Progenitor cell of endocrine pancreas (in vitro differentiated cells): ENCODE measurements at regions not wholly inside any gene's neighbourhood (a gene's known extent, or its start where the extent isn't known, plus 50 kb on each side); places are given as distances from the start of the nearest gene placed in this dataset.

Experiments used
- DNase-seq: peaks from one replicate; pipeline ENCODE4 v3.0.0; 2021; ENCODE audit warnings: low spot score; ENCODE audit not compliant: unreplicated experiment
- H3K27ac Mint-ChIP-seq: 2 replicates; pipeline ENCODE4 v1.8.0; 2021; ENCODE audit warnings: mild to moderate bottlenecking, moderate library complexity, mixed read lengths
- H3K27me3 Mint-ChIP-seq: 2 replicates; pipeline ENCODE4 v1.8.0; 2021; ENCODE audit warnings: mixed read lengths
- H3K36me3 Mint-ChIP-seq: 2 replicates; pipeline ENCODE4 v1.8.0; 2022; ENCODE audit warnings: mixed read lengths; ENCODE audit not compliant: insufficient read depth
- H3K4me1 Mint-ChIP-seq: 2 replicates; pipeline ENCODE4 v1.8.0; 2021; ENCODE audit warnings: low read depth, mixed read lengths
- H3K4me3 Mint-ChIP-seq: 2 replicates; pipeline ENCODE4 v1.8.0; 2021; ENCODE audit warnings: low read depth, mild to moderate bottlenecking, moderate library complexity, mixed read lengths
- H3K9me3 Mint-ChIP-seq: 2 replicates; pipeline ENCODE4 v1.8.0; 2021; ENCODE audit warnings: low read depth, mixed read lengths
- TF ChIP-seq, protein P1 (sequence below): fragments of 200-600 bp; sonication (generic); IDR thresholded peaks from one replicate; pipeline ENCODE4 v1.5.0; 2021; ENCODE audit warnings: antibody characterized with exemption, mild to moderate bottlenecking; ENCODE audit not compliant: unreplicated experiment

DNA sequence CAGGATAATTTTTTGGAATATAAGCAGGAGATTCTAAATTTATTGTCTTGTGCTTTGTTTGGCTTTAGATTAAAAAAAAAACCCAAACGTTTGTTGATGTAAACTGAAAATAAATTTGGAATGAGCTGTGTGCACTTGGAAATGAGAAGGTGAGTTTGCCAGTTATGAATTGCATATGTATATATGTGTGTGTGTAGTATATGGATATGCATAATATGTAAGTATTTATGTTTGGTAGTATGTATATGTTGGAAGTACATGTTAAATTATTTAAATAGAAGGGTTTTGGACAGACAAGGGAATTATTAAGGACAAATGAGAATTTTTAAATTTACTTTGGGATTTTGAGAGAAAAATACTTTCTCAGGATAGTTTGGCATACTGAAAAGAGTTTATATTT is 265.8 kb upstream of the CNTN3 start:
- H3K4me3 Mint-ChIP-seq: no peak overlapping the region
- no peaks in the 10 kb centered on the region for H3K27me3 Mint-ChIP-seq
- no peak overlapping the region for H3K27ac Mint-ChIP-seq
- H3K9me3 Mint-ChIP-seq: no peaks in the 10 kb centered on the region
- TF ChIP-seq, protein P1, sequence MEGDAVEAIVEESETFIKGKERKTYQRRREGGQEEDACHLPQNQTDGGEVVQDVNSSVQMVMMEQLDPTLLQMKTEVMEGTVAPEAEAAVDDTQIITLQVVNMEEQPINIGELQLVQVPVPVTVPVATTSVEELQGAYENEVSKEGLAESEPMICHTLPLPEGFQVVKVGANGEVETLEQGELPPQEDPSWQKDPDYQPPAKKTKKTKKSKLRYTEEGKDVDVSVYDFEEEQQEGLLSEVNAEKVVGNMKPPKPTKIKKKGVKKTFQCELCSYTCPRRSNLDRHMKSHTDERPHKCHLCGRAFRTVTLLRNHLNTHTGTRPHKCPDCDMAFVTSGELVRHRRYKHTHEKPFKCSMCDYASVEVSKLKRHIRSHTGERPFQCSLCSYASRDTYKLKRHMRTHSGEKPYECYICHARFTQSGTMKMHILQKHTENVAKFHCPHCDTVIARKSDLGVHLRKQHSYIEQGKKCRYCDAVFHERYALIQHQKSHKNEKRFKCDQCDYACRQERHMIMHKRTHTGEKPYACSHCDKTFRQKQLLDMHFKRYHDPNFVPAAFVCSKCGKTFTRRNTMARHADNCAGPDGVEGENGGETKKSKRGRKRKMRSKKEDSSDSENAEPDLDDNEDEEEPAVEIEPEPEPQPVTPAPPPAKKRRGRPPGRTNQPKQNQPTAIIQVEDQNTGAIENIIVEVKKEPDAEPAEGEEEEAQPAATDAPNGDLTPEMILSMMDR: no peak
- no peak for DNase-seq
- H3K36me3 Mint-ChIP-seq: no peaks in the 10 kb centered on the region
- H3K4me1 Mint-ChIP-seq: no peaks in the 10 kb centered on the region

DNA sequence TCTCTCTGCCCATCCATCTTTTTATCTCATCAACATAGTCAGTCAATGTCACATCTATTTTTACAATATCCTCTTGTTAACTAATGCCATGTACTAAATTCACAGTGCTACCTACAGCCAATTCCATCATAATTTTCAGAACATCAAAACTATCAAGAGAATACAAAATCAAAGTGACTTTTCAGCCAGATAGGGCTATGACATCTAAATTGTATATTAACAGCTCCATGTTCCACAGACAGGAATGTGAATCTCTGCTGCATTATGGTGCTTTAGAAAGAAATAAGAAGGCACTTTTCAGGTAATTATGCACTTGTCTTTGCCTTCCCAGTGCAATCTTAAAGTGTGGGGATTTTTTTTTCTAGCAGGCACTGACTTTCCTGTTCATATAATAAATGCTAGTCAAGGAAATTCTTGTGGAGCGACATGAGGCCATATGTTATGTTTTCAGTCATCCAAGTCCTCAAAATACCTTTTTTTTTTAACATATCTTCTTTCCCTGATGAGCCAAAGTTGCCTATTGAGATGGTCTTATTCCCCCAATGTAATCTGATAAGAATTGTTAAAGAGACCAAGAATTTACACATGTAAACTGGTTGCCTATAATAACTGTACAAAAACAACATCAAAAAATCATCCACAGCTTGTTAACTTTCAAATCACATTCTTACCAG is 252.0 kb upstream of the CNTN3 start:
- no peak overlapping the region for H3K27ac Mint-ChIP-seq
- DNase-seq: no peak
- TF ChIP-seq, protein P1: no peak
- H3K27me3 Mint-ChIP-seq: no peaks in the 10 kb centered on the region
- no peak overlapping the region for H3K4me3 Mint-ChIP-seq
- peaks cover 1% of the 10 kb centered on the region for H3K4me1 Mint-ChIP-seq
- H3K36me3 Mint-ChIP-seq: no peaks in the 10 kb centered on the region
- H3K9me3 Mint-ChIP-seq: no peaks in the 10 kb centered on the region

DNA sequence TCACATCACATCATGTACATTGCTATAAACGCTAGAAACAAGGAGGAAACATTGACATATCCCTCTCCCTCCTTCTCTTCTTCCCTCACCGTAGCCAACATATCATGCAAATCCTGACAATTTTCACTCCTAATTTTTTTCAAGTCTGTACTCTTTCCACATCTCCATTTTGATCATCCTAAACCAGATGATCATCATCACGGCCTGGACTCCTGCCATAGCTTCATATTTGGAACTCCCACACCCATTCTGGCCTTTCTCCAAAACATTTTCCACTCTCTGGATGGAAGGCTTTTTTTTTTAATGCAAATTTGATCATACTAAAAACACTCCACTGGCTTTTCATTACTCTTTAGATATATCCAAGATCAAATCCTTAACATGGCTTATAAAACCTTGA is 248.0 kb upstream of the CNTN3 start:
- no peak for DNase-seq
- Mint-ChIP-seq H3K9me3 (peaks cover 3% of the 10 kb centered on the region), H3K36me3 (no peaks in the 10 kb centered on the region), H3K27ac (no peak overlapping the region), H3K4me3 (no peak overlapping the region), H3K4me1 (no peaks in the 10 kb centered on the region), H3K27me3 (no peaks in the 10 kb centered on the region)
- TF ChIP-seq, protein P1: no peak

DNA sequence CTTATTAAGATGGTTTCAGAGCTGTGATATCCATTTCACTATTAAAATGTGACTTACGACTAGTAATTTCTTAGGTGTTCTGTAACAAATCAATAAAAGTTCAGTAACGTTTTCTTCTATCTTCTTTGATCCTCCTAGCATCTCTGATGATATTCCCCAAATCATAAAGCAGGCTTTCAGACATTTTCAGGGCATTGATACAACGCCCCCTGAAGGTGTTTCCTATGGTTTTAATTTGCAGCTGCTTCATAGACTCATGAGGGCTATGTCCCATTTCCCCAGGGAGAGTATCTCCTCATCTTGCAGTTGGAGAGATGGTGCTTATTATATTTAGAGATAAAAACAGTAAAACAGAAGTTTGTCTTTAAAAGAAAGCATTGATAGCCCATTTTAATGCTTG is 246.8 kb upstream of the CNTN3 start:
- no peak for DNase-seq
- no peaks in the 10 kb centered on the region for H3K36me3 Mint-ChIP-seq
- TF ChIP-seq, protein P1: no peak
- no peaks in the 10 kb centered on the region for H3K27me3 Mint-ChIP-seq
- no peak overlapping the region for H3K27ac Mint-ChIP-seq
- peaks cover 3% of the 10 kb centered on the region for H3K9me3 Mint-ChIP-seq
- no peaks in the 10 kb centered on the region for H3K4me1 Mint-ChIP-seq
- no peak overlapping the region for H3K4me3 Mint-ChIP-seq

DNA sequence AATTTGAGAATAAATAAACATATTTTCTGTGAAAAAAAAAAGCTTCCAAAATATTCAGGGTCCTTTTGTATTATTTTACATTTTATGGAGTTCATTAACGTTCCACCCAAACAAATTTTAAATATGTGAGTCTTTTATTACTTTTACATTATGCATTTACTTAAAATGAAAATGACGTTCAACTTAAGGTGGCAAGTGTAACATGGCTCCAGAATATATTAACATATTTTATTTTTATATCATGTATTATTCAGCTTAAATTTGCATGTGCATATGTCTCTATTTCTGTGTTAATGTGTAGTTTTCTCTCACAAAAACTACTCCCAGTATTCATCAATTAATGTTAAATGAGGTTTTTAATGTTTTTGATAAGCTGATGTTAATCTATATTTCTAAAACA is 243.6 kb upstream of the CNTN3 start:
- Mint-ChIP-seq H3K36me3 (no peaks in the 10 kb centered on the region), H3K27ac (no peak overlapping the region), H3K27me3 (no peaks in the 10 kb centered on the region), H3K4me3 (no peak overlapping the region), H3K9me3 (peaks cover 3% of the 10 kb centered on the region), H3K4me1 (no peaks in the 10 kb centered on the region)
- TF ChIP-seq, protein P1: no peak
- no peak for DNase-seq
